LNCaP clone FGC (cell line): ENCODE measurements at regions not wholly inside any gene's neighbourhood (a gene's known extent, or its start where the extent isn't known, plus 50 kb on each side); places are given as distances from the start of the nearest gene placed in this dataset.

ENCODE experiments used
- DNase-seq: peaks from one replicate; pipeline ENCODE4 v3.0.0-alpha.2; 2011; ENCODE audit warnings: low read depth
- H3K4me3 ChIP-seq: 2 replicates; pipeline ENCODE4 v1.5.1; 2011; ENCODE audit warnings: mild to moderate bottlenecking, low read depth, low read length, control low read depth
- CTCF ChIP-seq: IDR thresholded peaks from 2 replicates; pipeline ENCODE4 v1.5.1; 2012; ENCODE audit warnings: mild to moderate bottlenecking; ENCODE audit not compliant: control insufficient read depth, insufficient read depth; ENCODE audit errors: extremely low read depth

- DNase-seq = no peak
- H3K4me3 ChIP-seq = no peak overlapping the region
- no peak for TF ChIP-seq CTCF
Observed at GRCh38 chr6:147078602-147079001, 125.6 kb upstream of the STXBP5 start.

- DNase-seq = no peak
- no peak overlapping the region for H3K4me3 ChIP-seq
- TF ChIP-seq CTCF = no peak
Observed at GRCh38 chr6:147080225-147080624, 124.0 kb upstream of the STXBP5 start.

GRCh38 chr6:147081076-147081609, 123.1 kb upstream of the STXBP5 start:
- TF ChIP-seq CTCF = no peak
- peak; percentile 68 for DNase-seq
- H3K4me3 ChIP-seq = no peak overlapping the region

GRCh38 chr6:147087641-147088040, 116.6 kb upstream of the STXBP5 start:
- DNase-seq = no peak
- H3K4me3 ChIP-seq = no peak overlapping the region
- no peak for TF ChIP-seq CTCF

GRCh38 chr6:147088861-147089260, 115.4 kb upstream of the STXBP5 start:
- DNase-seq = no peak
- no peak for TF ChIP-seq CTCF
- H3K4me3 ChIP-seq = no peak overlapping the region

- TF ChIP-seq CTCF = no peak
- no peak for DNase-seq
- no peak overlapping the region for H3K4me3 ChIP-seq
Observed at GRCh38 chr6:147095316-147095715, 108.9 kb upstream of the STXBP5 start.

- no peak overlapping the region for H3K4me3 ChIP-seq
- no peak for TF ChIP-seq CTCF
- no peak for DNase-seq
Observed at GRCh38 chr6:147099974-147100373, 104.2 kb upstream of the STXBP5 start.
